ENCODE measurements at regions not wholly inside any gene's neighbourhood (a gene's known extent, or its start where the extent isn't known, plus 50 kb on each side); places are given as distances from the start of the nearest gene placed in this dataset.

GRCh38 chr2:208654056-208654455, 247.5 kb downstream of the PTH2R start:
- intact Hi-C loops (cut with DNase I): no loop called here

GRCh38 chr2:208657468-208657867, 250.9 kb downstream of the PTH2R start:
- Histone ChIP-seq H3K9me3 (ENCODE audit: control insufficient read depth in 2 of 3, insufficient read depth in 1 of 3, low read length in 3 of 3) (no peaks in the 10 kb centered on the region), H3K27ac (ENCODE audit: low read depth in 2 of 2, low read length in 2 of 2) (no peak overlapping the region), H3K9ac (ENCODE audit: low read length in 3 of 3) (no peak overlapping the region), H3K4me3 (ENCODE audit: low read length in 3 of 3) (no peak overlapping the region), H3K4me1 (ENCODE audit: control insufficient read depth in 2 of 3, insufficient read depth in 2 of 3, low read depth in 1 of 3, low read length in 3 of 3) (no peaks in the 10 kb centered on the region), H3K36me3 (ENCODE audit: control insufficient read depth in 2 of 3, insufficient read depth in 3 of 3, low read length in 3 of 3) (peaks cover 0 to 4% (median 2%) of the 10 kb centered on the region in 3 donors), H3K27me3 (ENCODE audit: control insufficient read depth, insufficient read depth, low read length) (no peaks in the 10 kb centered on the region)
- no peak for FAIRE-seq
- intact Hi-C loops (cut with DNase I): no loop called here
- no peak for TF ChIP-seq CTCF (IDR thresholded peaks at IDR 0.05; ENCODE audit: borderline replicate concordance, extremely low read depth, insufficient read depth)
- no peak for DNase-seq

More at GRCh38 chr2:208654056-208654455, 247.5 kb downstream of the PTH2R start:
- H3K36me3 ChIP-seq (ENCODE audit: control insufficient read depth in 2 of 3, insufficient read depth in 3 of 3, low read length in 3 of 3): peaks cover 0 to 4% (median 2%) of the 10 kb centered on the region in 3 donors
- H3K4me1 ChIP-seq (ENCODE audit: control insufficient read depth in 2 of 3, insufficient read depth in 2 of 3, low read depth in 1 of 3, low read length in 3 of 3): no peaks in the 10 kb centered on the region
- no peak for DNase-seq
- no peak overlapping the region for H3K27ac ChIP-seq (ENCODE audit: low read depth in 2 of 2, low read length in 2 of 2)
- H3K9ac ChIP-seq (ENCODE audit: low read length in 3 of 3): no peak overlapping the region
- H3K9me3 ChIP-seq (ENCODE audit: control insufficient read depth in 2 of 3, insufficient read depth in 1 of 3, low read length in 3 of 3): no peaks in the 10 kb centered on the region
- no peak for FAIRE-seq
- H3K4me3 ChIP-seq (ENCODE audit: low read length in 3 of 3): no peak overlapping the region
- H3K27me3 ChIP-seq (ENCODE audit: control insufficient read depth, insufficient read depth, low read length): no peaks in the 10 kb centered on the region
- no peak for TF ChIP-seq CTCF (IDR thresholded peaks at IDR 0.05; ENCODE audit: borderline replicate concordance, extremely low read depth, insufficient read depth)

GRCh38 chr2:208669394-208669793, 262.8 kb downstream of the PTH2R start:
- FAIRE-seq: no peak
- no peak overlapping the region for H3K4me3 ChIP-seq (ENCODE audit: low read length in 3 of 3)
- no peaks in the 10 kb centered on the region for H3K27me3 ChIP-seq (ENCODE audit: control insufficient read depth, insufficient read depth, low read length)
- no peaks in the 10 kb centered on the region for H3K36me3 ChIP-seq (ENCODE audit: control insufficient read depth in 2 of 3, insufficient read depth in 3 of 3, low read length in 3 of 3)
- H3K9me3 ChIP-seq (ENCODE audit: control insufficient read depth in 2 of 3, insufficient read depth in 1 of 3, low read length in 3 of 3): no peaks in the 10 kb centered on the region
- no peaks in the 10 kb centered on the region for H3K4me1 ChIP-seq (ENCODE audit: control insufficient read depth in 2 of 3, insufficient read depth in 2 of 3, low read depth in 1 of 3, low read length in 3 of 3)
- no peak for TF ChIP-seq CTCF (IDR thresholded peaks at IDR 0.05; ENCODE audit: borderline replicate concordance, extremely low read depth, insufficient read depth)
- no peak overlapping the region for H3K27ac ChIP-seq (ENCODE audit: low read depth in 2 of 2, low read length in 2 of 2)
- H3K9ac ChIP-seq (ENCODE audit: low read length in 3 of 3): no peak overlapping the region
- DNase-seq: no peak
- intact Hi-C loops (cut with DNase I): no loop called here

GRCh38 chr2:208671284-208671683, 264.7 kb downstream of the PTH2R start:
- intact Hi-C loops (cut with DNase I): no loop called here
- Histone ChIP-seq H3K4me1 (ENCODE audit: control insufficient read depth in 2 of 3, insufficient read depth in 2 of 3, low read depth in 1 of 3, low read length in 3 of 3) (no peaks in the 10 kb centered on the region), H3K9ac (ENCODE audit: low read length in 3 of 3) (no peak overlapping the region), H3K27ac (ENCODE audit: low read depth in 2 of 2, low read length in 2 of 2) (no peak overlapping the region), H3K36me3 (ENCODE audit: control insufficient read depth in 2 of 3, insufficient read depth in 3 of 3, low read length in 3 of 3) (no peaks in the 10 kb centered on the region), H3K9me3 (ENCODE audit: control insufficient read depth in 2 of 3, insufficient read depth in 1 of 3, low read length in 3 of 3) (no peaks in the 10 kb centered on the region), H3K4me3 (ENCODE audit: low read length in 3 of 3) (no peak overlapping the region), H3K27me3 (ENCODE audit: control insufficient read depth, insufficient read depth, low read length) (no peaks in the 10 kb centered on the region)
- no peak for TF ChIP-seq CTCF (IDR thresholded peaks at IDR 0.05; ENCODE audit: borderline replicate concordance, extremely low read depth, insufficient read depth)
- FAIRE-seq (no peak), DNase-seq (no peak)

Data from kidney (tissue), 13 donors.